ENCODE measurements at regions not wholly inside any gene's neighbourhood (a gene's known extent, or its start where the extent isn't known, plus 50 kb on each side); places are given as distances from the start of the nearest gene placed in this dataset.

DNA sequence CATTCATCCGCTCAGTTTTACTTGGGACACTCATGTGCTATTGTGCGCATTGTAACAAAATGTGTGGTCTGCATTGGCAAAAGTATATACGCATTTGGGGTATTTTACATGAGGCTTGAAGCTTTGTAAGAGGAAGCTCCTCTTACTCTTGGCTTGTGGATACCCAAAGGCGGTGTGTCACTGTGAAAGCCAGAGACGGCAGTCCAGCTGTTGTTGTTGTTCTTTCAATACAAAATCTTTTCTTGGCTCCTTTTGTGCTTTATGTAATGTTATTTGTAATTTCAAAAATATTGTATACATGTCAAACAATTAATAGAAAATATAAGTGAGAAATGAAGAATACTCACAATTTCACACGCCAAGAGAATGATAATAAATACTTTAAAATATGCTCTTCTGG lies 128.3 kb upstream of the MOCS2 start:
- Mint-ChIP-seq H3K36me3 (ENCODE audit: insufficient read depth) (no peaks in the 10 kb centered on the region), H3K27ac (no peak overlapping the region), H3K4me3 (no peak overlapping the region), H3K9me3 (no peaks in the 10 kb centered on the region), H3K4me1 (ENCODE audit: low read depth in 2 of 2) (no peaks in the 10 kb centered on the region), H3K27me3 (peaks cover 6 to 10% of the 10 kb centered on the region in 2 donors)
- no peak for ATAC-seq (replicated peaks)
- no peak for DNase-seq

DNA sequence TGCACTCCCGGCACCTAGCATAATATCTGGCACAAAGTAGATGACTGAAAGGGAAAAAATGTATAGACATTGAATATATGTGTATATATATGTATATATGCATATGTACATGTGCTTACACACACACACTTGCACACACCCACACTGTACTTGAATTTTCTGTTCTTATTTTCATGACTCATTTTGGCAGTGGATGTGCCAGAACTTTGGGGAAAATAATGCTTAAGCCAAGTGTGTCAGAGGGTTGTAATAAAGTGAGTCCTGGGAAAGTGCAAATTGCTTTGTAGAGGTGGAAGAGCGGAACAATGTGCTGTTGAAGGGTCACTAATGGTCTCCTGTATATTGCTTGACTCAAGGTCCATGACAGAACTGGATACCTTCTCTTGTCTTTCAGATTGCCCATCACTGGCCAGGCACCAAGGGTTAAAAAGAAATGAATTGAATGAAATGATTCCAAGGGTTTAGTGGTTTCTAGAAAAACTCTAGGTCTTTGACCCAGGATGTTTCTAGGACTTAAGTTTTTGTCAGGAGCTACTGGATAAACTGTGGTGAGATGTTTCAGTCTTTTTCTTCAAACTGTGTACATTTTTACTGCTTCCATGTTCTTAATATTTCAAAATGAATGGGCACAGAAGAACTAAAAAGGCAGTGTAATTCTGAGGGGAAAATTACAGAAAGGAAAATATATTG lies 129.9 kb upstream of the MOCS2 start:
- Mint-ChIP-seq H3K4me3 (no peak overlapping the region), H3K36me3 (ENCODE audit: insufficient read depth) (no peaks in the 10 kb centered on the region), H3K27ac (no peak overlapping the region), H3K4me1 (ENCODE audit: low read depth in 2 of 2) (no peaks in the 10 kb centered on the region), H3K9me3 (no peaks in the 10 kb centered on the region), H3K27me3 (peaks cover 6 to 10% of the 10 kb centered on the region in 2 donors)
- no peak for DNase-seq
- ATAC-seq (replicated peaks) = no peak

- Mint-ChIP-seq H3K9me3 (no peaks in the 10 kb centered on the region), H3K4me3 (no peak overlapping the region), H3K27me3 (peaks cover 6 to 10% of the 10 kb centered on the region in 2 donors), H3K36me3 (ENCODE audit: insufficient read depth) (no peaks in the 10 kb centered on the region), H3K4me1 (ENCODE audit: low read depth in 2 of 2) (no peaks in the 10 kb centered on the region), H3K27ac (no peak overlapping the region)
- DNase-seq = no peak
- ATAC-seq (replicated peaks) = no peak
Measured at GRCh38 chr5:53240661-53241060, 131.1 kb upstream of the MOCS2 start.

DNA sequence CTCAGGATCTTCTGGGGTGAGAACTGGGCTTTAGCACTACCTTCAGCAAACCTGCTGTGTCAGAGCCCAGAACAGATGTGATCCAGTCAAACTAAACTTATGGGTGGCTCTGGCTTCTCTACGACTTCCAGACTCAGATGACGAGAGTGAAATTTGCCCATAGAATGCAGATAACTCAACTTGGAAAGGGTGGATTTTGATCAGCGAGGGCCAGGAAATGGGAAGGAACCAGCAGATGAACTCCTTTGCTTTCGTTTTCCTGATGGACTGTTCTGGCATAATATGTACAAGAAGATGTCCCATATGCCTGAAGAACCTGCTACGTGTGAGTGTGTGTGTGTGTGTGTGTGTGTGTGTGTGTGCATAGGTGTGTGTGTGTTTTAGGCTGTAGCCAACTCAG lies 132.0 kb upstream of the MOCS2 start:
- Mint-ChIP-seq H3K4me1 (ENCODE audit: low read depth in 2 of 2) (no peaks in the 10 kb centered on the region), H3K27ac (no peak overlapping the region), H3K36me3 (ENCODE audit: insufficient read depth) (no peaks in the 10 kb centered on the region), H3K27me3 (peaks cover 6 to 10% of the 10 kb centered on the region in 2 donors), H3K4me3 (no peak overlapping the region), H3K9me3 (no peaks in the 10 kb centered on the region)
- no peak for DNase-seq
- no peak for ATAC-seq (replicated peaks)

GRCh38 chr5:53243403-53243802 lies 133.8 kb upstream of the MOCS2 start:
- no peaks in the 10 kb centered on the region for H3K9me3 Mint-ChIP-seq
- H3K36me3 Mint-ChIP-seq (ENCODE audit: insufficient read depth) = no peaks in the 10 kb centered on the region
- peaks cover 10 to 12% of the 10 kb centered on the region in 2 donors for H3K27me3 Mint-ChIP-seq
- ATAC-seq (replicated peaks) = no peak
- no peak overlapping the region for H3K4me3 Mint-ChIP-seq
- H3K27ac Mint-ChIP-seq = no peak overlapping the region
- no peak for DNase-seq
- H3K4me1 Mint-ChIP-seq (ENCODE audit: low read depth in 2 of 2) = no peaks in the 10 kb centered on the region

DNA sequence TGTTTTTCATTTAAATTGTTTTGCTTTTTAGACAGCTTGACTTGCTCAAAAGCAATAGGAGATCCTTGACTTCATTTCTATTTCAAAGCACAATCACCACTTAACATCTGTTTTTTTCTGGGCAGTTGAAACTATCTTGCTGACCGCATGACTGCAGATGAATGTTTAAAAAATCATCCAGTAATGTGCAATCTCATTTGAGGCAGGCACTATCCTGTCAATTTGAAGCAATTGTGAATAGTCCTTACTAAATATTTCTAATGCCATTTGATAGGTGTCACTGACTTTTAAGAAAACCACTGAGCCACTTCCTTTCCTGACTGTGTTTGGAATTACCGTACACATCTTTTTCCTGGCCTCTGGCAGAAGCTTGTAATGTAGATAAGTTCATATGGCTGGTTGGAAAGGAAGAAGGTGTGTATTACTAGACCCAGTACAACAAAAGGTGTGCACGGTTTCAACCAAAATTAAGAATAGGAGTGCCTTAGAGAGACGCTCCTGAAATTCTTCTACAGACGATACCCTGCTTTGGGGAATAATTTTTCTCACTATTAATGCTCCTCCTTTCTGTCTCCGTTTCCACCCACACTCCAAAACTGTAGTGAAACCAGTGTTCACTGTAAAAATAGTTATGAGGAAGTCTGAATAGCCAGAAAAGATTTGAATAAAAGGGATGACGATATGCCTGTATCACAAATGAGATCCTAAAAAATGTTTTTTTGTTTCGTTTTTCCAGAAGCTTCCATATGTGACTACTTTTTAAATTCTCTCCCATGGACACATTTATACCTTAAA lies 136.7 kb upstream of the MOCS2 start:
- H3K36me3 Mint-ChIP-seq (ENCODE audit: insufficient read depth) = no peaks in the 10 kb centered on the region
- no peak overlapping the region for H3K27ac Mint-ChIP-seq
- no peaks in the 10 kb centered on the region for H3K9me3 Mint-ChIP-seq
- no peak overlapping the region for H3K4me3 Mint-ChIP-seq
- H3K27me3 Mint-ChIP-seq = peaks cover 12 to 15% of the 10 kb centered on the region in 2 donors
- DNase-seq (no peak), ATAC-seq (replicated peaks) (no peak)
- no peaks in the 10 kb centered on the region for H3K4me1 Mint-ChIP-seq (ENCODE audit: low read depth in 2 of 2)

DNA sequence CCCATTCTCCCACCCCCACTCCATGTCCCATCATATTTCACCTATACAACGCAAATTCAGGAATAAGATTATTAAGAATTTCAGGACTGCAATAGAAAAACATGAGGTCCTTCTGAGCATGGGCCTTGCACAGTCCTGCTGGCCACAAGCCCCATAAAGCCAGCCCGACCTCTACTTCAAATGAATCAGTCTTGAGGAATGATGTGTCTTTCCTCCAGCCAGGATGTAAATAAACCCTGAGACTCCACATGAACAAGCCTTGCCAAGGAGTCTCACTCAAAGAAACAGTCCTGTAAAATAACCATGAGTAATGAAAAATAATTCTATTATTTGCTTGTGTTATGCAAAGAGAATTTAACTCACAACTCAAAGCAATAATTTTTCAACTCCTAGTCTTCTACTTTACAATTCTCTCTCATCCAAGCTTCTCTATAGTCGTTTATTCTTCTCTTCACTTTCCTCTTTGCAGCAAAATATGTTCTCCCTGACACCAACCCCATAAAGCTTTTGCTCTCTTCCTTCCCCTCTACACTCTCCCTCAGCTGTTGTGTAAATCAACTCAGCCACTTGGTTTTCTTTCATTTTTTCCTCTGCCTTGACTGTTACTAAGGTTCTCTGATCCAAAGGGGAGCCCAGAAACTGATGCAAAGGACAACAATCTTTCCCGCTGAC lies 140.1 kb upstream of the MOCS2 start:
- Mint-ChIP-seq H3K4me1 (ENCODE audit: low read depth in 2 of 2) (no peaks in the 10 kb centered on the region), H3K9me3 (no peaks in the 10 kb centered on the region), H3K4me3 (no peak overlapping the region), H3K36me3 (ENCODE audit: insufficient read depth) (no peaks in the 10 kb centered on the region), H3K27me3 (peaks cover 12 to 15% of the 10 kb centered on the region in 2 donors), H3K27ac (no peak overlapping the region)
- DNase-seq (no peak), ATAC-seq (replicated peaks) (no peak)

GRCh38 chr5:53250201-53250550 lies 140.6 kb upstream of the MOCS2 start:
- H3K4me1 Mint-ChIP-seq (ENCODE audit: low read depth in 2 of 2) = no peaks in the 10 kb centered on the region

GRCh38 chr5:53253421-53253871 lies 143.9 kb upstream of the MOCS2 start:
- H3K9me3 Mint-ChIP-seq = no peaks in the 10 kb centered on the region
- no peaks in the 10 kb centered on the region for H3K36me3 Mint-ChIP-seq (ENCODE audit: insufficient read depth)
- ATAC-seq (replicated peaks) (no peak), DNase-seq (no peak)
- H3K27ac Mint-ChIP-seq = no peak overlapping the region
- H3K27me3 Mint-ChIP-seq = peaks cover 11 to 27% of the 10 kb centered on the region in 2 donors
- no peak overlapping the region for H3K4me3 Mint-ChIP-seq
- no peaks in the 10 kb centered on the region for H3K4me1 Mint-ChIP-seq (ENCODE audit: low read depth in 2 of 2)

More at GRCh38 chr5:53250201-53250550, 140.6 kb upstream of the MOCS2 start:
- no peak overlapping the region for H3K4me3 Mint-ChIP-seq
- DNase-seq = no peak
- no peak for ATAC-seq (replicated peaks)
- H3K27me3 Mint-ChIP-seq = peaks cover 12 to 15% of the 10 kb centered on the region in 2 donors
- no peak overlapping the region for H3K27ac Mint-ChIP-seq
- no peaks in the 10 kb centered on the region for H3K9me3 Mint-ChIP-seq
- no peaks in the 10 kb centered on the region for H3K36me3 Mint-ChIP-seq (ENCODE audit: insufficient read depth)

DNA sequence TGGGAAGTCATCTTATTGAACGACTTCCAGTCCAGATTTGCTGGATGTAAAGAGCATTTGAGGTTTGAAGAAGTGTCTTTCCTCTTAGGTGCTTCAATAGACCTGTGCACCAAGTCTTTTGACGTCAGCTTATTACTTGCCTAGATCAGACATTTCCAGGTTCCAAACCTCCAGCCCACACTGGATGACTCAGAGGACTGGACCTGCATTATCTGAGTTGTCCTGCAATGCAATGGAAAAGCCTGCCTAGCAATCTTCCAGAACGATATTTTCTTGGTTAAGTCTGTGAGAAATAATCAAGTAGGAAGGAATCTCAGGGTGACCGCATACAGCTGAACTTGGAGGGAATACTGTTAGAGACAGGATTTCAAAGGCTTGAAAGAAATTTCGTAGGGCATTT lies 147.2 kb upstream of the MOCS2 start:
- Mint-ChIP-seq H3K4me3 (no peak overlapping the region), H3K36me3 (ENCODE audit: insufficient read depth) (no peaks in the 10 kb centered on the region), H3K4me1 (ENCODE audit: low read depth in 2 of 2) (no peaks in the 10 kb centered on the region), H3K9me3 (no peaks in the 10 kb centered on the region), H3K27ac (no peak overlapping the region), H3K27me3 (peaks cover 5 to 12% of the 10 kb centered on the region in 2 donors)
- no peak for ATAC-seq (replicated peaks)
- no peak for DNase-seq

DNA sequence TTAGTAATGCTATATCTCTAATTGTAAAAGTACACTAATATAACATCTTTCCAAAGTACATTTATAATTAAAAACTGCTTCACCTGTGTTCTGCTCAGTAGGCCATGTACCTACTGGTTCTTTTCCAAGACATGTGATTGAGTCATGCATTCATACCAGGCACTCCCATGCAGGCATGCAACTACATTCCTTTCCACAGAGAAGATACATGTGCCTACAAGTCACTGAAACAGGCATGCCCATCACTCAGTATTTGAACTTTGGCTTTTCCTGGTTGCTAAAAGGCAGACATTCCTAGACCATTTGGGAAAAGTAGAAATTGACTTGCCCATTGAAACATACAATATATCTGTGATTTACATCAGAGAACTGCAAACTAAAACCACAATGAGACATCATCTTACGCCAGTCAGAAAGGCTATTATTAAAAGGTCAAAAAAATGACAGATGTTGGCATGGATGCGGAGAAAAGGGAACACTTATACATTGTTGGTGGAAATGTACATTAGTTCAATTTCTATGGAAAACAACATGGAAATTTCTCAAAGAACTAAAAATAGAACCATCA lies 148.3 kb upstream of the MOCS2 start:
- Mint-ChIP-seq H3K27me3 (peaks cover 5 to 12% of the 10 kb centered on the region in 2 donors), H3K4me1 (ENCODE audit: low read depth in 2 of 2) (no peaks in the 10 kb centered on the region), H3K4me3 (no peak overlapping the region), H3K27ac (no peak overlapping the region), H3K36me3 (ENCODE audit: insufficient read depth) (no peaks in the 10 kb centered on the region), H3K9me3 (no peaks in the 10 kb centered on the region)
- no peak for DNase-seq
- no peak for ATAC-seq (replicated peaks)

DNA sequence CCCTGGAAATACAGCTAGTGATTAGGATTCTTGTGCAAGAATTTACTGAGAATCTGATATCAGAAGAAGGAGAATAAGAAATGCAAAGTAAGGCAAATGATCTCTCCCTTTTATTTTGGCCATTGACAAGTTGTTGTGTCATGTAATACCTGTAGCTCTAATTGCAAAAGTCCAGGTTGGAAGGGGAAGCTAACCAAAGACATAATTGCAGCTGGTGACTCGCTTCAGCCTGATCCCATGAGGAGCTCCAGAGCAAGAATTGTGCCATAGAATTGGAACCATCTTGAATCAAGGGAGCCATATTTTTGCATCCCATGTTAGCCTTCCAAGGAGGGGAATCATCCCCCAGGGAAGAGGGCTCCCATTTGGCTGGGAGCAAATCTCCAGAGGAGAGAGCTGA lies 149.6 kb upstream of the MOCS2 start:
- H3K4me1 Mint-ChIP-seq (ENCODE audit: low read depth in 2 of 2) = no peaks in the 10 kb centered on the region

GRCh38 chr5:53260446-53260845 lies 150.9 kb upstream of the MOCS2 start:
- H3K36me3 Mint-ChIP-seq (ENCODE audit: insufficient read depth) = no peaks in the 10 kb centered on the region
- H3K27ac Mint-ChIP-seq = no peak overlapping the region
- H3K4me3 Mint-ChIP-seq = no peak overlapping the region
- DNase-seq (no peak), ATAC-seq (replicated peaks) (no peak)
- peaks cover 7 to 24% of the 10 kb centered on the region in 2 donors for H3K27me3 Mint-ChIP-seq
- no peaks in the 10 kb centered on the region for H3K4me1 Mint-ChIP-seq (ENCODE audit: low read depth in 2 of 2)
- H3K9me3 Mint-ChIP-seq = no peaks in the 10 kb centered on the region

More for the DNA sequence above, 149.6 kb upstream of the MOCS2 start:
- DNase-seq (no peak), ATAC-seq (replicated peaks) (no peak)
- Mint-ChIP-seq H3K27me3 (peaks cover 5 to 16% of the 10 kb centered on the region in 2 donors), H3K9me3 (no peaks in the 10 kb centered on the region), H3K36me3 (ENCODE audit: insufficient read depth) (no peaks in the 10 kb centered on the region), H3K4me3 (no peak overlapping the region), H3K27ac (no peak overlapping the region)
